ENCODE measurements at regions not wholly inside any gene's neighbourhood (a gene's known extent, or its start where the extent isn't known, plus 50 kb on each side); places are given as distances from the start of the nearest gene placed in this dataset.

DNA sequence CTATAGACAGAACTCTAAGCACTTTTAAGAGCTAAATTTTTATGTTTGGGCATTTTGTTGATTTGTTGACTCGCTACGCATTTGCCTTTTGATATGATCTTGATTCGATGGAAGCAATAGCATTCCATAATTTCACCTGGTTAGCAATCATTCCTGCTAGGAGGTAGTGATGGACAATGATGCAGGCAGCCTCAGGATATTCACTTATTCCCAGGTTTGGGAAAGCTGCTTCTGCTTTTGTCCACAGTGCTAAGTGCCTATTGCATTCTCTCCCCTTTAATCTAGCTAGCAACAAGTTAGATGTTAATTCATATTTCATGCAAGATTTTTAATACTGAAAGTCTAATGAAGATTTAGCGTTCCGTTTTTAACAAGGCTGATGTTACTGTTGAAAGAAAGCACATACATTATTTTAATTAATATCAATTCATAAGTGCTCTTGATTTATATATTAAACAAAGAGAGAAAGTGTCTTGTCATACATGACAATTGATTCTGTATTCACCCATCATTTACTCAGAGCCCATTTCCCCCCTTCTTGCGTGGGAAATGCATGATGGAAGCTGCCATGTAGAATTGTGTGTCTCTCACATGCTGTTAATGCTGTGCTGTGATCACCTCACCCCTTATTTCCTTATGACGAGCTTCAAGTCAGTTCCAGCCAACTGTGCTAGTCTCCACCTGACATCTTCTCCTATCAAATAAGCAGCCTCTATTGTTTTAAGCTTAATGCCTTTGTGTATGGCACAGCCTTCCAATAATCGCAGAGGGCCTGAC is 53.0 kb upstream of the TMCO5A start:
- Histone ChIP-seq H3K4me3 (ENCODE audit: extremely low read depth, insufficient read depth, low read length, poor library complexity, severe bottlenecking) (no peak overlapping the region), H3K36me3 (ENCODE audit: control insufficient read depth, insufficient read depth, low read length) (no peaks in the 10 kb centered on the region), H3K9me3 (ENCODE audit: control insufficient read depth, low read length) (no peaks in the 10 kb centered on the region), H3K27ac (ENCODE audit: low read depth, low read length, severe bottlenecking) (no peak overlapping the region), H3K4me1 (ENCODE audit: control insufficient read depth, insufficient read depth, low read length, poor library complexity, severe bottlenecking) (peaks cover 30% of the 10 kb centered on the region)
- WGBS, 2 experiments (ENCODE audit: insufficient coverage in 2 of 2) = 80 to 100% methylated on average over 1 of the region's 8 CpGs

DNA sequence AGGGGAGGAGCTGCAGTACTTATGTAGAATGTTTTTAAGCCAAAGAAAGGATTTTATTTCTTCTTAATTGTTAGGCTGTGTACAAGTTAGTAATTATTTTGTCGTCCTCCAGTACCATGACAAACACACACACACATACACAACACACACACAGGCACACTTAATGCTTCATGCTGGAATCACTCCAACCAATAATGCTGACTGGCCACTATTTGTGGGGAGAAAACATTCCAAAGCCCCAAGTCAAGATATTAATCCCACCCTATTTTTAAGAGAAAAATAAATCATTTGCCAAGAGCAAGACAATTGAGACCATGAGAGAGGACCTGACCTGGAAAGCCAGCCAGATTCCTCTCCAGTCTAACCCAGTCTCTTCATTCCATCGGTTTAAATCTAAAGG is 51.8 kb upstream of the TMCO5A start:
- no peak overlapping the region for H3K27ac ChIP-seq (ENCODE audit: low read depth, low read length, severe bottlenecking)
- no peaks in the 10 kb centered on the region for H3K9me3 ChIP-seq (ENCODE audit: control insufficient read depth, low read length)
- WGBS, 2 experiments (ENCODE audit: insufficient coverage in 2 of 2) = 100% methylated on average over 1 of the region's 2 CpGs; no CpG with 5 or more reads in 1 of the 2 experiments
- H3K4me3 ChIP-seq (ENCODE audit: extremely low read depth, insufficient read depth, low read length, poor library complexity, severe bottlenecking) = no peak overlapping the region
- H3K4me1 ChIP-seq (ENCODE audit: control insufficient read depth, insufficient read depth, low read length, poor library complexity, severe bottlenecking) = peaks cover 30% of the 10 kb centered on the region
- no peaks in the 10 kb centered on the region for H3K36me3 ChIP-seq (ENCODE audit: control insufficient read depth, insufficient read depth, low read length)

Measured in mesodermal cell (in vitro differentiated cells).